Endothelial cell of umbilical vein (primary cell): ENCODE measurements at regions not wholly inside any gene's neighbourhood (a gene's known extent, or its start where the extent isn't known, plus 50 kb on each side); places are given as distances from the start of the nearest gene placed in this dataset.

Source experiments
- BruUV-seq: library from RNA; stranded (reverse); fragments of 400-500 nt; replicated peaks from 2 replicates; lab custom pipeline; 2021; lab: Mats Ljungman, UMichigan
- CTCF ChIA-PET: fragments of 300-600, 350-600 bp; sonication (Branson Sonifier 250); formaldehyde crosslinking; loops from one replicate; lab custom pipeline; 2021; ENCODE audit warnings: antibody characterized with exemption, inconsistent platforms; lab: Charles Lee
- POLR2A ChIA-PET: fragments of 300-600, 350-600 bp; sonication (Branson Sonifier 250); formaldehyde crosslinking; loops from one replicate; lab custom pipeline; 2021; ENCODE audit warnings: antibody characterized with exemption, inconsistent platforms; lab: Charles Lee
- DNase-seq: peaks from one replicate; pipeline ENCODE4 v3.0.0-alpha.2; 2011; ENCODE audit warnings: low read depth, low spot score
- FAIRE-seq: peaks from 2 replicates; lab custom pipeline; 2011; peaks lifted over from hg19 to GRCh38; lab: Jason Lieb, UNC
- H2AFZ ChIP-seq: 2 replicates; pipeline ENCODE4 v1.6.0; 2012; ENCODE audit warnings: low read depth, low read length, control low read depth, inconsistent platforms
- H3K27ac ChIP-seq: 2 replicates; pipeline ENCODE4 v1.5.1; 2011; ENCODE audit warnings: low read depth, mild to moderate bottlenecking, control low read depth, low read length, moderate library complexity; ENCODE audit not compliant: insufficient read depth
- H3K27me3 ChIP-seq, 2 experiments: 2 replicates each; pipeline versions ENCODE4 v1.6.0 to v1.6.1; 2011; ENCODE audit warnings: low read length in 2 of 2, mixed read lengths in 1 of 2; ENCODE audit not compliant: control insufficient read depth in 2 of 2, insufficient read depth in 2 of 2
- H3K36me3 ChIP-seq, 2 experiments: 2 replicates in 1 of 2; 3 replicates in 1 of 2; pipeline ENCODE4 v1.5.1; 2011; ENCODE audit warnings: low read length in 2 of 2, mild to moderate bottlenecking in 1 of 2, moderate library complexity in 1 of 2; ENCODE audit not compliant: control insufficient read depth in 2 of 2, insufficient read depth in 2 of 2; ENCODE audit errors: extremely low read depth in 1 of 2
- H3K4me1 ChIP-seq: 3 replicates; pipeline ENCODE4 v1.5.1; 2011; ENCODE audit warnings: mild to moderate bottlenecking, low read length; ENCODE audit not compliant: control insufficient read depth, insufficient read depth; ENCODE audit errors: extremely low read depth
- H3K4me2 ChIP-seq: 2 replicates; pipeline ENCODE4 v1.6.1; 2011; ENCODE audit warnings: low read length, control low read depth, mixed read lengths; ENCODE audit not compliant: insufficient read depth
- H3K4me3 ChIP-seq, 3 experiments: fragments of 200-600 bp in 1 of 3; sonication (generic), shearing (Covaris generic) in 1 of 3; replicated peaks in 1 of 3; 2 replicates each; pipeline ENCODE4 v1.5.1; 2011 to 2016; ENCODE audit warnings: control low read depth in 3 of 3, low read length in 3 of 3, mild to moderate bottlenecking in 2 of 3, inconsistent platforms in 1 of 3, low read depth in 1 of 3, moderate library complexity in 1 of 3; ENCODE audit not compliant: insufficient read depth in 1 of 3
- H3K79me2 ChIP-seq: 2 replicates; pipeline ENCODE4 v1.6.0; 2012; ENCODE audit warnings: low read length, inconsistent platforms; ENCODE audit not compliant: control insufficient read depth, insufficient read depth
- H3K9ac ChIP-seq: replicated peaks from 2 replicates; pipeline ENCODE3; 2011; ENCODE audit warnings: low read length, control low read depth; ENCODE audit not compliant: insufficient read depth; ENCODE audit errors: extremely low read depth
- H3K9me1 ChIP-seq: replicated peaks from 3 replicates; pipeline ENCODE4 v1.6.0; 2011; ENCODE audit warnings: mild to moderate bottlenecking, low read length; ENCODE audit not compliant: control insufficient read depth, insufficient read depth; ENCODE audit errors: extremely low read depth
- H3K9me3 ChIP-seq: replicated peaks from 2 replicates; pipeline ENCODE4 v1.5.1; 2012; ENCODE audit warnings: low read length, inconsistent platforms; ENCODE audit not compliant: control insufficient read depth, insufficient read depth
- H4K20me1 ChIP-seq: replicated peaks from 2 replicates; pipeline ENCODE3; 2011; ENCODE audit warnings: mild to moderate bottlenecking, low read length; ENCODE audit not compliant: control insufficient read depth, insufficient read depth; ENCODE audit errors: extremely low read depth
- CTCF ChIP-seq, 2 donors: IDR thresholded peaks; 1 replicate in 1 of 2; 2 replicates in 1 of 2; pipeline ENCODE4 v1.5.1; 2011; ENCODE audit warnings: low read length in 2 of 2, mild to moderate bottlenecking in 2 of 2, moderate library complexity in 2 of 2, control low read depth in 1 of 2, inconsistent platforms in 1 of 2, low read depth in 1 of 2; ENCODE audit not compliant: insufficient read depth in 1 of 2; ENCODE audit errors: extremely low read depth in 1 of 2
- EZH2 ChIP-seq: IDR thresholded peaks from 2 replicates; pipeline ENCODE4 v1.6.1; 2012; ENCODE audit warnings: borderline replicate concordance, low read depth, mild to moderate bottlenecking, moderate library complexity, low read length, inconsistent platforms; ENCODE audit not compliant: severe bottlenecking
- FOS ChIP-seq: IDR thresholded peaks from 2 replicates; pipeline ENCODE4 v1.6.1; 2011; ENCODE audit warnings: mild to moderate bottlenecking, low read length, moderate library complexity, borderline replicate concordance; ENCODE audit not compliant: insufficient read depth
- GATA2 ChIP-seq: IDR thresholded peaks from 2 replicates; pipeline ENCODE4 v1.7.0; 2011; ENCODE audit warnings: low read depth, mild to moderate bottlenecking, moderate library complexity, mixed read lengths, low read length; ENCODE audit not compliant: insufficient read length, insufficient read depth
- JUN ChIP-seq: IDR thresholded peaks from 2 replicates; pipeline ENCODE4 v1.6.1; 2011; ENCODE audit warnings: borderline replicate concordance, low read depth; ENCODE audit not compliant: insufficient read length, insufficient read depth
- MAX ChIP-seq: IDR thresholded peaks from 2 replicates; pipeline ENCODE4 v1.6.1; 2011; ENCODE audit not compliant: insufficient read depth, insufficient read length
- MYC ChIP-seq: IDR thresholded peaks from one replicate; pipeline ENCODE4 v1.6.1; 2011; ENCODE audit warnings: mild to moderate bottlenecking, low read depth, low read length
- POLR2A ChIP-seq: IDR thresholded peaks from 2 replicates; pipeline ENCODE4 v1.6.1; 2012; ENCODE audit warnings: low read depth, mild to moderate bottlenecking, control low read depth, low read length
- POLR2AphosphoS5 ChIP-seq: IDR thresholded peaks from 2 replicates; pipeline ENCODE4 v1.6.1; 2012; ENCODE audit warnings: low read depth, mild to moderate bottlenecking, control low read depth, low read length, moderate library complexity; ENCODE audit not compliant: insufficient read depth
- dilution Hi-C: fragments of 300-500 bp; cut with MboI; formaldehyde crosslinking; loops from one replicate; pipeline ENCODE4 v1.15.0; 2019; ENCODE audit warnings: low sequenced_read_pairs; ENCODE audit not compliant: extremely low pct_ligation_motif_present
- intact Hi-C: fragments of 100-400 bp; cut with micrococcal nuclease; formaldehyde crosslinking; loops from one replicate; pipeline ENCODE4 v1.10.0; 2022

GRCh38 chr6:3565291-3565690, 108.4 kb upstream of the SLC22A23 start:
- Histone ChIP-seq H2AFZ (no peak overlapping the region), H3K9ac (no peak overlapping the region), H3K27ac (no peak overlapping the region), H3K27me3 (peaks cover 8 to 9% of the 10 kb centered on the region in 2 experiments), H3K9me1 (no peaks in the 10 kb centered on the region), H3K4me3 (no peak overlapping the region), H3K79me2 (no peaks in the 10 kb centered on the region), H3K36me3 (no peaks in the 10 kb centered on the region), H3K4me1 (peaks cover 18% of the 10 kb centered on the region), H3K4me2 (no peak overlapping the region), H4K20me1 (no peaks in the 10 kb centered on the region), H3K9me3 (no peaks in the 10 kb centered on the region)
- intact Hi-C loops = no loop called here
- POLR2A ChIA-PET = no interaction called here
- FAIRE-seq (no peak), DNase-seq (no peak)
- CTCF ChIA-PET = no interaction called here
- TF ChIP-seq FOS = no peak
- no peak for TF ChIP-seq POLR2AphosphoS5
- no peak for TF ChIP-seq POLR2A
- TF ChIP-seq MAX = no peak
- TF ChIP-seq CTCF (IDR thresholded peaks at IDR 0.05; ENCODE audit: extremely low read depth in 1 of 2, insufficient read depth in 1 of 2, low read depth in 1 of 2, low read length in 2 of 2) = no peak
- TF ChIP-seq MYC = no peak
- no peak for TF ChIP-seq GATA2
- no peak for TF ChIP-seq JUN
- no peak for TF ChIP-seq EZH2
- dilution Hi-C loops = no loop called here
- BruUV-seq = no TSS peak
